ENCODE measurements at regions not wholly inside any gene's neighbourhood (a gene's known extent, or its start where the extent isn't known, plus 50 kb on each side); places are given as distances from the start of the nearest gene placed in this dataset.

- POLR2A ChIA-PET: no interaction called here
- no peak for TF ChIP-seq SP7 (tag by site-specific recombination; IDR thresholded peaks at IDR 0.05)
- no peak for TF ChIP-seq ZNF391 (tag by site-specific recombination; IDR thresholded peaks at IDR 0.05; ENCODE audit: borderline replicate concordance, low read depth)
- TF ChIP-seq CTCF (tag by site-specific recombination; IDR thresholded peaks at IDR 0.05): no peak
- no peak for TF ChIP-seq ZNF792 (tag by site-specific recombination; IDR thresholded peaks at IDR 0.05)
- TF ChIP-seq ZBTB8A (tag by site-specific recombination; IDR thresholded peaks at IDR 0.05): no peak
- TF ChIP-seq ZNF169 (tag by site-specific recombination; IDR thresholded peaks at IDR 0.05): no peak
- TF ChIP-seq ZNF747 (tag by site-specific recombination; IDR thresholded peaks at IDR 0.05): no peak
- TF ChIP-seq ZNF677 (tag by site-specific recombination; IDR thresholded peaks at IDR 0.05): no peak
- no peak for TF ChIP-seq ZNF707 (tag by site-specific recombination; IDR thresholded peaks at IDR 0.05)
- TF ChIP-seq ATF2 (tag by site-specific recombination; IDR thresholded peaks at IDR 0.05; ENCODE audit: low read depth): no peak
- TF ChIP-seq BCL11B (tag by site-specific recombination; IDR thresholded peaks at IDR 0.05; ENCODE audit: low read depth): no peak
- no peak for TF ChIP-seq ZNF157 (tag by site-specific recombination; IDR thresholded peaks at IDR 0.05)
- TF ChIP-seq ZNF138 (tag by site-specific recombination; IDR thresholded peaks at IDR 0.05; ENCODE audit: borderline replicate concordance): no peak
- TF ChIP-seq ZNF26 (tag by site-specific recombination; IDR thresholded peaks at IDR 0.05): no peak
- no peak for TF ChIP-seq ZSCAN23 (tag by site-specific recombination; IDR thresholded peaks at IDR 0.05)
- no peak for TF ChIP-seq ZNF580 (tag by site-specific recombination; IDR thresholded peaks at IDR 0.05)
- no peaks in the 10 kb centered on the region for H3K36me3 ChIP-seq (ENCODE audit: control insufficient read depth in 2 of 2, insufficient read depth in 1 of 2, low read length in 2 of 2)
- no peaks in the 10 kb centered on the region for H3K4me1 ChIP-seq (ENCODE audit: control insufficient read depth, insufficient read depth, low read length)
- no peaks in the 10 kb centered on the region for H3K9me3 ChIP-seq (ENCODE audit: control insufficient read depth, insufficient read depth, low read depth, low read length)
- no peak overlapping the region for H3K4me3 ChIP-seq (ENCODE audit: low read depth, low read length)
- CTCF ChIA-PET: no interaction called here
- H3K27ac ChIP-seq (ENCODE audit: extremely low read depth, low read depth, low read length): no peak overlapping the region
Observed at GRCh38 chr2:204437815-204438756, 107.2 kb upstream of the PARD3B start.

- H3K4me3 ChIP-seq (ENCODE audit: low read depth, low read length): no peak overlapping the region
- ChIA-PET CTCF (no interaction called here), POLR2A (no interaction called here)
- no peaks in the 10 kb centered on the region; the same call in 1 of the 2 replicates for H3K9me3 ChIP-seq (ENCODE audit: control insufficient read depth, insufficient read depth, low read depth, low read length)
- no peaks in the 10 kb centered on the region for H3K4me1 ChIP-seq (ENCODE audit: control insufficient read depth, insufficient read depth, low read length)
- no peak overlapping the region for H3K27ac ChIP-seq (ENCODE audit: extremely low read depth, low read depth, low read length)
- no peaks in the 10 kb centered on the region for H3K36me3 ChIP-seq (ENCODE audit: control insufficient read depth in 2 of 2, insufficient read depth in 1 of 2, low read length in 2 of 2)
- TF ChIP-seq ZNF776 (tag by site-specific recombination; IDR thresholded peaks at IDR 0.05; ENCODE audit: borderline replicate concordance): no peak
- TF ChIP-seq ZNF645 (tag by site-specific recombination; IDR thresholded peaks at IDR 0.05): no peak
- TF ChIP-seq ZNF132 (tag by site-specific recombination; IDR thresholded peaks at IDR 0.05; ENCODE audit: borderline replicate concordance): no peak
- TF ChIP-seq ZBTB26 (tag by site-specific recombination; optimal IDR thresholded peaks at IDR 0.05): no peak
- no peak for TF ChIP-seq KLF17 (tag by site-specific recombination; IDR thresholded peaks at IDR 0.05)
- TF ChIP-seq ZNF211 (tag by site-specific recombination; IDR thresholded peaks at IDR 0.05; ENCODE audit: low read depth): no peak
- TF ChIP-seq ZNF114 (tag by site-specific recombination; IDR thresholded peaks at IDR 0.05): no peak
- no peak for TF ChIP-seq ZNF362 (tag by site-specific recombination; IDR thresholded peaks at IDR 0.05)
- no peak for TF ChIP-seq ZNF404 (tag by site-specific recombination; IDR thresholded peaks at IDR 0.05)
Observed at GRCh38 chr2:204441316-204441715, 104.0 kb upstream of the PARD3B start.

Data from HEK293 (cell line).